ENCODE measurements at regions not wholly inside any gene's neighbourhood (a gene's known extent, or its start where the extent isn't known, plus 50 kb on each side); places are given as distances from the start of the nearest gene placed in this dataset.

DNA sequence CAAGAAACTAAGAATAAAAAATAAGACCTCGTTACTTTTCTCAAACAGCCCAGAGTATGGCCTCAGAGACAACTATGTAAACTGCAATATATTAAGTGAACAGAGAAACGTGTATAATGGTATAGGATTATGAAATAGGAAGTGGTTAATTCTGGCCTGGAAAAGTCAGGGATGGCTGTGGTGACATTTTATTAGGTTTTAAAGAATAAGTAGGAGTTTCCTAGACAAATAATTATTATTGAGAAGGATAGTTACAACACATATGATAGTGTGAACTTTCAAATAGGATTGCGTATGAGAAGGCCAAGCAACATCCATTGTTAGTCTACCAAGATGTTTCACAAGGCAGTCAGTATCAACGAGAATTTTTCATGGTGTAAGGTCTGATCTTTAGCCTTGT lies 244.1 kb downstream of the LPIN1 start:
- DNase-seq (ENCODE audit: low read depth, low spot score) (no peak), FAIRE-seq (no peak)
- Histone ChIP-seq H3K36me3 (ENCODE audit: control insufficient read depth in 2 of 2, extremely low read depth in 1 of 2, insufficient read depth in 2 of 2, low read length in 2 of 2) (no peaks in the 10 kb centered on the region), H3K9me3 (replicated peaks; ENCODE audit: control insufficient read depth, insufficient read depth, low read length) (no peaks in the 10 kb centered on the region), H3K27me3 (ENCODE audit: control insufficient read depth in 2 of 2, insufficient read depth in 2 of 2, low read length in 2 of 2) (no peaks in the 10 kb centered on the region), H4K20me1 (replicated peaks; ENCODE audit: control insufficient read depth, extremely low read depth, insufficient read depth, low read length) (no peaks in the 10 kb centered on the region), H3K27ac (ENCODE audit: insufficient read depth, low read depth, low read length) (no peak overlapping the region), H2AFZ (ENCODE audit: low read depth, low read length) (no peak overlapping the region), H3K79me2 (ENCODE audit: control insufficient read depth, insufficient read depth, low read length) (no peaks in the 10 kb centered on the region), H3K4me3 (replicated peaks in 1 of 3; ENCODE audit: insufficient read depth in 1 of 3, low read depth in 1 of 3, low read length in 3 of 3) (no peak overlapping the region), H3K4me1 (ENCODE audit: control insufficient read depth, extremely low read depth, insufficient read depth, low read length) (peaks cover 6% of the 10 kb centered on the region), H3K9me1 (replicated peaks; ENCODE audit: control insufficient read depth, extremely low read depth, insufficient read depth, low read length) (no peaks in the 10 kb centered on the region), H3K4me2 (ENCODE audit: insufficient read depth, low read length) (no peak overlapping the region), H3K9ac (replicated peaks; ENCODE audit: extremely low read depth, insufficient read depth, low read length) (no peak overlapping the region)
- TF ChIP-seq MYC (IDR thresholded peaks at IDR 0.05; ENCODE audit: low read depth, low read length) (no peak), POLR2A (IDR thresholded peaks at IDR 0.05; ENCODE audit: low read depth, low read length) (no peak), JUN (IDR thresholded peaks at IDR 0.05; ENCODE audit: borderline replicate concordance, insufficient read depth, insufficient read length, low read depth) (no peak), GATA2 (IDR thresholded peaks at IDR 0.05; ENCODE audit: insufficient read depth, insufficient read length, low read depth, low read length) (no peak), EZH2 (IDR thresholded peaks at IDR 0.05; ENCODE audit: borderline replicate concordance, low read depth, low read length, severe bottlenecking) (no peak), CTCF (IDR thresholded peaks at IDR 0.05; ENCODE audit: extremely low read depth in 1 of 2, insufficient read depth in 1 of 2, low read depth in 1 of 2, low read length in 2 of 2) (no peak), POLR2AphosphoS5 (IDR thresholded peaks at IDR 0.05; ENCODE audit: insufficient read depth, low read depth, low read length) (no peak), FOS (IDR thresholded peaks at IDR 0.05; ENCODE audit: borderline replicate concordance, insufficient read depth, low read length) (no peak)
- TF ChIP-seq, protein P1, sequence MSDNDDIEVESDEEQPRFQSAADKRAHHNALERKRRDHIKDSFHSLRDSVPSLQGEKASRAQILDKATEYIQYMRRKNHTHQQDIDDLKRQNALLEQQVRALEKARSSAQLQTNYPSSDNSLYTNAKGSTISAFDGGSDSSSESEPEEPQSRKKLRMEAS (IDR thresholded peaks at IDR 0.05; ENCODE audit: insufficient read depth, insufficient read length) = no peak
- ChIA-PET CTCF (interaction anchor here (0.8 to 1.2 kb wide), 2 partner anchors 10 to 16 kb away, joined by 3 read pairs; no protein-coding TSS in a partner anchor), POLR2A (no interaction called here)
- intact Hi-C loops (cut with micrococcal nuclease) (no loop called here), dilution Hi-C loops (cut with MboI; ENCODE audit: extremely low pct_ligation_motif_present, low sequenced_read_pairs) (no loop called here)
- BruUV-seq (replicated peaks) = no TSS peak

Measured in endothelial cell of umbilical vein (primary cell).